ENCODE measurements at regions not wholly inside any gene's neighbourhood (a gene's known extent, or its start where the extent isn't known, plus 50 kb on each side); places are given as distances from the start of the nearest gene placed in this dataset.

DNA sequence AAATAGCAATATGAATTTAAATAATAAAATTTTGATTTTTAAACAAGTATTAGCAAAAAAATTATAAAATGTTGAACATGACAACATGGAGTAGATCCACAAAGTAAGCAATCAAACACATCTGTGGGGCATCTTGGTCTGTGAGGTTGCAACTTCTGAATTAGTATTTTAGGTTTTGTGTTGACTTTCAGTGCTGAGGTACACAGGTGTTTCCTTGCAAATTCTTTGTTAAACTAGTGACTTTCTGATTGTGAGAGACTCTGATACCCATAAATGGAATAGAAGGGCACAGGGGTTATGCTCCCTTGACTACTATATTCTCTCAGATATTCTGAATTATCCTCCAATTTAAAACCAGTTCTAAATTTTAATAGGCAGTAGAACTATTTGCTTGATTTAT is 841.7 kb downstream of the CDH8 start:
- ChIA-PET CTCF (no interaction called here), POLR2A (no interaction called here)
- Histone ChIP-seq H3K4me3 (ENCODE audit: low read depth, low read length) (no peak overlapping the region), H3K36me3 (ENCODE audit: control insufficient read depth, insufficient read depth, low read length) (no peaks in the 10 kb centered on the region), H3K27me3 (ENCODE audit: control insufficient read depth, insufficient read depth, low read length) (no peaks in the 10 kb centered on the region)
- TF ChIP-seq, protein P1, sequence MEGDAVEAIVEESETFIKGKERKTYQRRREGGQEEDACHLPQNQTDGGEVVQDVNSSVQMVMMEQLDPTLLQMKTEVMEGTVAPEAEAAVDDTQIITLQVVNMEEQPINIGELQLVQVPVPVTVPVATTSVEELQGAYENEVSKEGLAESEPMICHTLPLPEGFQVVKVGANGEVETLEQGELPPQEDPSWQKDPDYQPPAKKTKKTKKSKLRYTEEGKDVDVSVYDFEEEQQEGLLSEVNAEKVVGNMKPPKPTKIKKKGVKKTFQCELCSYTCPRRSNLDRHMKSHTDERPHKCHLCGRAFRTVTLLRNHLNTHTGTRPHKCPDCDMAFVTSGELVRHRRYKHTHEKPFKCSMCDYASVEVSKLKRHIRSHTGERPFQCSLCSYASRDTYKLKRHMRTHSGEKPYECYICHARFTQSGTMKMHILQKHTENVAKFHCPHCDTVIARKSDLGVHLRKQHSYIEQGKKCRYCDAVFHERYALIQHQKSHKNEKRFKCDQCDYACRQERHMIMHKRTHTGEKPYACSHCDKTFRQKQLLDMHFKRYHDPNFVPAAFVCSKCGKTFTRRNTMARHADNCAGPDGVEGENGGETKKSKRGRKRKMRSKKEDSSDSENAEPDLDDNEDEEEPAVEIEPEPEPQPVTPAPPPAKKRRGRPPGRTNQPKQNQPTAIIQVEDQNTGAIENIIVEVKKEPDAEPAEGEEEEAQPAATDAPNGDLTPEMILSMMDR (IDR thresholded peaks at IDR 0.05; ENCODE audit: insufficient read depth, low read depth, low read length) = no peak
- DNase-seq (ENCODE audit: low read depth) = no peak

DNA sequence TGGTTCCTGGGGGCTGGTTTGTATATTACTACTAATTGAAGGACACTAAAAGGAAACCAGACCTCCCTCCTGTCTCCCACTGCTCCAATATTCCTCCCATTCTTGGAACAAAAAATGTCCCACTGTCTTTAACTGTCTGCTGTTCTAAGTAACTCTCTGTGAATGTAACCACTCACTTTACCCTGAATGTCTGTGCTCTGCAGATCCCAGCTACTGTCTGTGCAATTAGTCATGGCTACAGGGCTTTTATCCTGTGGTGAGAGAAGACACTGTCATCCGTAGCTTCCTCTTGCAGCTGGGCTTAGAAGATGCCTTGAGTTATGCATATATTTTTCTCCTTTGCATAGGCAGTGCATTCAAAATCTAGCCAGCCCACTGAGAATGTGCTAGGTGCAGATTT is 853.8 kb downstream of the CDH8 start:
- no peak for DNase-seq (ENCODE audit: low read depth)
- H3K36me3 ChIP-seq (ENCODE audit: control insufficient read depth, insufficient read depth, low read length) = no peaks in the 10 kb centered on the region
- H3K27me3 ChIP-seq (ENCODE audit: control insufficient read depth, insufficient read depth, low read length) = no peaks in the 10 kb centered on the region
- CTCF ChIA-PET = no interaction called here
- H3K4me3 ChIP-seq (ENCODE audit: low read depth, low read length) = no peak overlapping the region
- POLR2A ChIA-PET = no interaction called here
- TF ChIP-seq, protein P1 (IDR thresholded peaks at IDR 0.05; ENCODE audit: insufficient read depth, low read depth, low read length) = no peak

DNA sequence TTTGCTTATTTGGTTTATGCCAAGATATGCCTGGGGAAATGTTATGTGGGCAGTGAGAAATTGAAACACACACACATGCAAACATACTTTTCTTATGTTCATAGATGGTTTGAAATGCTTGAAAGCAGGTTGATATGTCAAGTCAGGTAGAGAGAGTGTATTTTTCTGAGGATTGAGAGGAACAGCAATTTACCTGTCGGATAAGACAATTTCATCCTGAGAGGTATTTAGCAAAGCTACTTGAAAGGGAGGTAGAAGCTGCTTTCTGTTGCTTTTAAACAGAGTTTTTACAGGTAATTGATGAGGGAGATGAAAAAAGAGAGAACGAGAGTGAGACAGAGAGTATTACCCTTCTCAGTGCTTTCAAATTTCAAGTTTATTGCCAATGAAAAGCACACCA is 854.3 kb downstream of the CDH8 start:
- H3K36me3 ChIP-seq (ENCODE audit: control insufficient read depth, insufficient read depth, low read length) = no peaks in the 10 kb centered on the region
- TF ChIP-seq, protein P1 (IDR thresholded peaks at IDR 0.05; ENCODE audit: insufficient read depth, low read depth, low read length) = no peak
- ChIA-PET CTCF (no interaction called here), POLR2A (no interaction called here)
- no peak for DNase-seq (ENCODE audit: low read depth)
- no peak overlapping the region for H3K4me3 ChIP-seq (ENCODE audit: low read depth, low read length)
- no peaks in the 10 kb centered on the region for H3K27me3 ChIP-seq (ENCODE audit: control insufficient read depth, insufficient read depth, low read length)

DNA sequence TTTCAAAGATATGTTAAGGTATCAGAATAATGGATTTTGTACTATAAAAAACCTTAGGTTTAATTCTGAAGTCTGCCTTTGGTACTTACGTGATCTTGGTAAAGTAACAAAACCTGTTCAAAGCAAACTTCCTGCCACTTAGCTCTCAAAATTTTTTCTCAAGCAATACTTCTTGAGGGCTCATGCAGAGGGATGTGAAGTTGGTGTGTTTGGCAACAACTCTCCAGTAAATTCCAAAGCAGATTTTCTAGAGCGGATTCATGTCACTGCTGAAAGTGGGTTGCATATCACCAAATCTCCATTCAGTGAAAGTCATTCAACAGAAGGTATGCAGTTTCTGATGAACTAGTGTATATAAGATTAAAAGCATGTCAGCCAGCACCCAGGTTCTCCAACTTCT is 856.7 kb downstream of the CDH8 start:
- no peak for DNase-seq (ENCODE audit: low read depth)
- Histone ChIP-seq H3K36me3 (ENCODE audit: control insufficient read depth, insufficient read depth, low read length) (no peaks in the 10 kb centered on the region), H3K4me3 (ENCODE audit: low read depth, low read length) (no peak overlapping the region), H3K27me3 (ENCODE audit: control insufficient read depth, insufficient read depth, low read length) (no peaks in the 10 kb centered on the region)
- POLR2A ChIA-PET = no interaction called here
- CTCF ChIA-PET = no interaction called here
- TF ChIP-seq, protein P1 (IDR thresholded peaks at IDR 0.05; ENCODE audit: insufficient read depth, low read depth, low read length) = no peak

DNA sequence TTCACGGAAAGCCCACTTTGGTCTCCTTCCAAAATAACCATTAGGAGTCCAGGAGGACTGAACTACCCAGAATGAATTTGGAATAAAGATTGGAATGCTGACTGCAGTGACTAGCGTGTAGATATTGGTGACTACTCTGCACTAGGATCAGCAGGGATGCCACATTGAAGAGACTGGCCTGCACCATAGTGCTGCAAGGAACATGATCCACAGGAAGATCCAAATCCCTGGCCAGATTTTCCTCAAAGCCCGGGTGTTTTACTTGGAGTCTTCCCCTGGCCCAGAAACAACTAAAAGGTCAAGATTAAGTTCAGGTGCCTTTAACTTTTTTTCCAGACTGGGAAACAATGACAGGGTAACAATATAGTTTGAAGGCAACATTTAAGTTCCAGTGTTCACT is 870.4 kb downstream of the CDH8 start:
- TF ChIP-seq, protein P1 (IDR thresholded peaks at IDR 0.05; ENCODE audit: insufficient read depth, low read depth, low read length) = no peak
- Histone ChIP-seq H3K36me3 (ENCODE audit: control insufficient read depth, insufficient read depth, low read length) (no peaks in the 10 kb centered on the region), H3K27me3 (ENCODE audit: control insufficient read depth, insufficient read depth, low read length) (no peaks in the 10 kb centered on the region), H3K4me3 (ENCODE audit: low read depth, low read length) (no peak overlapping the region)
- ChIA-PET CTCF (no interaction called here), POLR2A (no interaction called here)
- no peak for DNase-seq (ENCODE audit: low read depth)

All from BJ (cell line).